PC-3 (cell line): ENCODE measurements at regions not wholly inside any gene's neighbourhood (a gene's known extent, or its start where the extent isn't known, plus 50 kb on each side); places are given as distances from the start of the nearest gene placed in this dataset.

Experiments
- CTCF ChIP-seq: fragments of 300-600 bp; sonication (generic); conservative IDR thresholded peaks from 2 replicates; pipeline ENCODE4 v1.5.1; 2017; ENCODE audit warnings: antibody characterized with exemption, low read depth, mild to moderate bottlenecking, low read length
- EZH2 ChIP-seq: fragments of 300-600 bp; sonication (generic); IDR thresholded peaks from one replicate; pipeline ENCODE4 v1.6.1; 2017; ENCODE audit warnings: antibody characterized with exemption, mild to moderate bottlenecking, low read length; ENCODE audit not compliant: unreplicated experiment

- no peak for TF ChIP-seq CTCF
- no peak for TF ChIP-seq EZH2
These were observed 80.8 kb upstream of the CLNK start for GRCh38 chr4:10765386-10765785.
